IMR-90 (cell line): ENCODE measurements at regions not wholly inside any gene's neighbourhood (a gene's known extent, or its start where the extent isn't known, plus 50 kb on each side); places are given as distances from the start of the nearest gene placed in this dataset.

ENCODE experiments used
- ATAC-seq: fragments of 200-7000 bp; cut with Tn5 transposase; 2 replicates; pipeline ENCODE4 v1.9.1; 2020; ENCODE audit warnings: low read depth, mild to moderate bottlenecking, moderate library complexity
- BruUV-seq: library from RNA; stranded (reverse); fragments of 400-500 nt; replicated peaks from 2 replicates; lab custom pipeline; 2021; lab: Mats Ljungman, UMichigan
- CTCF ChIA-PET: fragments of 300-600 bp; formaldehyde crosslinking; extraction: SDS; loops from one replicate; lab custom pipeline; 2021; ENCODE audit warnings: antibody characterized with exemption; lab: Yijun Ruan, JAX
- POLR2A ChIA-PET: fragments of 300-600 bp; sonication (Branson Sonifier 250); formaldehyde crosslinking; loops from one replicate; lab custom pipeline; 2022; ENCODE audit warnings: antibody characterized with exemption; ENCODE audit not compliant: unreplicated experiment; lab: Charles Lee
- DNase-seq: peaks from one replicate; pipeline ENCODE4 v3.0.0; 2013
- H2AFZ ChIP-seq: replicated peaks from 2 replicates; pipeline ENCODE3; 2013; ENCODE audit warnings: low read length, mild to moderate bottlenecking; ENCODE audit not compliant: poor library complexity
- H2AK5ac ChIP-seq: 2 replicates; pipeline ENCODE4 v1.6.1; 2013; ENCODE audit warnings: low read depth, low read length, inconsistent platforms
- H2AK9ac ChIP-seq: replicated peaks from 2 replicates; pipeline ENCODE3; 2013; ENCODE audit warnings: mild to moderate bottlenecking, low read depth, low read length, moderate library complexity; ENCODE audit not compliant: poor library complexity
- H2BK120ac ChIP-seq: 2 replicates; pipeline ENCODE4 v1.6.1; 2013; ENCODE audit warnings: low read depth, low read length, inconsistent platforms
- H2BK15ac ChIP-seq: 3 replicates; pipeline ENCODE4 v1.6.1; 2013; ENCODE audit warnings: low read depth, low read length, inconsistent platforms
- H2BK20ac ChIP-seq: 2 replicates; pipeline ENCODE4 v1.6.1; 2013; ENCODE audit warnings: low read depth, mild to moderate bottlenecking, inconsistent platforms, low read length, moderate library complexity
- H2BK5ac ChIP-seq: 2 replicates; pipeline ENCODE4 v1.6.1; 2013; ENCODE audit warnings: mild to moderate bottlenecking, low read depth, low read length, inconsistent platforms; ENCODE audit not compliant: poor library complexity, severe bottlenecking
- H3K14ac ChIP-seq: replicated peaks from 2 replicates; pipeline ENCODE4 v1.6.1; 2013; ENCODE audit warnings: low read depth, low read length, inconsistent platforms
- H3K18ac ChIP-seq: 2 replicates; pipeline ENCODE4 v1.6.1; 2013; ENCODE audit warnings: low read depth, low read length, control low read depth
- H3K23ac ChIP-seq: 2 replicates; pipeline ENCODE4 v1.6.1; 2013; ENCODE audit warnings: low read depth, low read length, inconsistent platforms
- H3K27ac ChIP-seq: 2 replicates; pipeline ENCODE4 v1.5.1; 2013; ENCODE audit warnings: mild to moderate bottlenecking, control low read depth, low read length; ENCODE audit not compliant: insufficient read depth
- H3K27me3 ChIP-seq: 2 replicates; pipeline ENCODE4 v1.6.1; 2013; ENCODE audit warnings: low read length; ENCODE audit not compliant: control insufficient read depth, insufficient read depth
- H3K36me3 ChIP-seq: 2 replicates; pipeline ENCODE4 v1.6.1; 2013; ENCODE audit warnings: low read length, mixed read lengths; ENCODE audit not compliant: control insufficient read depth, insufficient read depth
- H3K4ac ChIP-seq: 2 replicates; pipeline ENCODE4 v1.6.1; 2013; ENCODE audit warnings: low read depth, low read length, inconsistent platforms
- H3K4me1 ChIP-seq: 2 replicates; pipeline ENCODE4 v1.6.1; 2013; ENCODE audit warnings: low read length, mixed read lengths; ENCODE audit not compliant: control insufficient read depth, insufficient read depth
- H3K4me2 ChIP-seq: 2 replicates; pipeline ENCODE4 v1.6.1; 2013; ENCODE audit warnings: low read depth, mild to moderate bottlenecking, control low read depth, low read length, moderate library complexity
- H3K4me3 ChIP-seq: 2 replicates; pipeline ENCODE4 v1.5.1; 2013; ENCODE audit warnings: low read depth, mild to moderate bottlenecking, control low read depth, low read length, moderate library complexity; ENCODE audit not compliant: insufficient read depth
- H3K56ac ChIP-seq: 2 replicates; pipeline ENCODE4 v1.6.1; 2013; ENCODE audit warnings: low read length, inconsistent platforms; ENCODE audit not compliant: insufficient read depth; ENCODE audit errors: extremely low read depth
- H3K79me1 ChIP-seq, 2 experiments: 2 replicates each; pipeline ENCODE4 v1.6.1; 2013; ENCODE audit warnings: low read length in 2 of 2, inconsistent platforms in 1 of 2, low read depth in 1 of 2
- H3K9ac ChIP-seq: 2 replicates; pipeline ENCODE4 v1.6.1; 2013; ENCODE audit warnings: low read depth, low read length, control low read depth
- H3K9me1 ChIP-seq: 2 replicates; pipeline ENCODE4 v1.6.1; 2013; ENCODE audit warnings: low read length, inconsistent platforms; ENCODE audit not compliant: insufficient read depth
- H3K9me3 ChIP-seq: 2 replicates; pipeline ENCODE4 v1.6.1; 2013; ENCODE audit warnings: low read length; ENCODE audit not compliant: control insufficient read depth, insufficient read depth
- H4K20me1 ChIP-seq: 2 replicates; pipeline ENCODE4 v1.6.1; 2013; ENCODE audit warnings: low read length, inconsistent platforms; ENCODE audit not compliant: insufficient read depth
- H4K5ac ChIP-seq: 2 replicates; pipeline ENCODE4 v1.6.1; 2013; ENCODE audit warnings: mild to moderate bottlenecking, low read depth, low read length, control low read depth
- H4K8ac ChIP-seq, 2 experiments: 2 replicates each; pipeline ENCODE4 v1.6.1; 2013; ENCODE audit warnings: low read depth in 2 of 2, low read length in 2 of 2, control low read depth in 1 of 2, inconsistent platforms in 1 of 2
- H4K91ac ChIP-seq: 2 replicates; pipeline ENCODE4 v1.6.1; 2013; ENCODE audit warnings: low read depth, low read length, inconsistent platforms; ENCODE audit not compliant: insufficient read depth
- CEBPB ChIP-seq: IDR thresholded peaks from 2 replicates; pipeline ENCODE4 v1.6.1; 2012; ENCODE audit warnings: low read depth, low read length, improper control_type of control experiment
- MXI1 ChIP-seq: IDR thresholded peaks from 2 replicates; pipeline ENCODE4 v1.6.1; 2012; ENCODE audit warnings: low read depth, mild to moderate bottlenecking, low read length, moderate library complexity, borderline replicate concordance
- RFX5 ChIP-seq: IDR thresholded peaks from 2 replicates; pipeline ENCODE4 v1.8.0; 2012; ENCODE audit warnings: low read depth, mild to moderate bottlenecking, low read length, moderate library complexity
- SMC3 ChIP-seq: fragments of 150-350 bp; IDR thresholded peaks from 2 replicates; pipeline ENCODE4 v1.6.1; 2016; ENCODE audit warnings: low read depth, mild to moderate bottlenecking, antibody characterized with exemption, low read length, moderate library complexity
- USF2 ChIP-seq: fragments of 150-350 bp; IDR thresholded peaks from 2 replicates; pipeline ENCODE4 v1.6.1; 2017; ENCODE audit warnings: mild to moderate bottlenecking, antibody characterized with exemption, low read length, low read depth
- WGBS, 2 experiments: methylation state at CpG; one replicate each; pipeline versions ENCODE4 v1.1.5 to v1.1.7; 2013; ENCODE audit warnings: missing lambda C conversion rate in 2 of 2; ENCODE audit not compliant: insufficient read length in 1 of 2; ENCODE audit errors: extremely low coverage in 2 of 2; 5-methylcytosine and 5-hydroxymethylcytosine counted together
- dilution Hi-C: fragments of 300-500 bp; cut with HindIII; formaldehyde crosslinking; loops from one replicate; pipeline ENCODE4 v1.14.3; 2018; ENCODE audit warnings: low sequenced_read_pairs; ENCODE audit not compliant: unreplicated experiment
- in situ Hi-C: fragments of 300-500 bp; cut with MboI; formaldehyde crosslinking; loops from 3 replicates; pipeline ENCODE4 v1.14.3; 2019; ENCODE audit warnings: low sequenced_read_pairs, inconsistent platforms, mixed read lengths
- intact Hi-C: fragments of 100-400 bp; cut with micrococcal nuclease; formaldehyde crosslinking; loops from 2 replicates; pipeline ENCODE4 v1.10.0; 2022
- TF ChIP-seq, protein P1 (sequence below): fragments of 150-350 bp; IDR thresholded peaks from 2 replicates; pipeline ENCODE4 v1.6.1; 2016; ENCODE audit warnings: low read depth, mild to moderate bottlenecking, low read length, moderate library complexity, borderline replicate concordance

GRCh38 chr5:174612686-174613085 lies 111.7 kb upstream of the MSX2 start:
- H3K23ac ChIP-seq, result no peak overlapping the region
- BruUV-seq, result no TSS peak
- no peak overlapping the region for H3K4me3 ChIP-seq

More at GRCh38 chr5:174612686-174613085, 111.7 kb upstream of the MSX2 start:
- DNase-seq (no peak), ATAC-seq (no peak)
- Histone ChIP-seq H3K9ac (no peak overlapping the region), H2BK5ac (no peak overlapping the region), H2BK120ac (no peak overlapping the region), H4K91ac (no peak overlapping the region), H3K14ac (no peak overlapping the region), H3K79me1 (no peaks in the 10 kb centered on the region), H3K27ac (no peak overlapping the region), H3K9me1 (no peaks in the 10 kb centered on the region), H3K9me3 (0 out of 2 replicates have a peak, but pooled peaks cover 2% of the 10 kb centered on the region), H3K4ac (no peak overlapping the region), H4K20me1 (no peaks in the 10 kb centered on the region), H4K8ac (no peak overlapping the region), H2BK15ac (no peak overlapping the region), H3K56ac (no peak overlapping the region), H2AFZ (no peak overlapping the region), H4K5ac (no peak overlapping the region), H2AK9ac (no peak overlapping the region), H3K27me3 (no peaks in the 10 kb centered on the region), H2BK20ac (no peak overlapping the region), H3K18ac (no peak overlapping the region), H3K4me2 (no peak overlapping the region), H3K4me1 (peaks cover 3% of the 10 kb centered on the region; the same call in 1 of the 2 replicates), H3K36me3 (no peaks in the 10 kb centered on the region), H2AK5ac (no peak overlapping the region)
- in situ Hi-C loops, result no loop called here
- ChIA-PET CTCF (no interaction called here), POLR2A (no interaction called here)
- dilution Hi-C loops, result no loop called here
- intact Hi-C loops, result no loop called here
- no CpG with 5 or more reads among the region's 2 CpGs for WGBS, 2 experiments
- TF ChIP-seq CEBPB, result no peak
- no peak for TF ChIP-seq MXI1
- TF ChIP-seq, protein P1, sequence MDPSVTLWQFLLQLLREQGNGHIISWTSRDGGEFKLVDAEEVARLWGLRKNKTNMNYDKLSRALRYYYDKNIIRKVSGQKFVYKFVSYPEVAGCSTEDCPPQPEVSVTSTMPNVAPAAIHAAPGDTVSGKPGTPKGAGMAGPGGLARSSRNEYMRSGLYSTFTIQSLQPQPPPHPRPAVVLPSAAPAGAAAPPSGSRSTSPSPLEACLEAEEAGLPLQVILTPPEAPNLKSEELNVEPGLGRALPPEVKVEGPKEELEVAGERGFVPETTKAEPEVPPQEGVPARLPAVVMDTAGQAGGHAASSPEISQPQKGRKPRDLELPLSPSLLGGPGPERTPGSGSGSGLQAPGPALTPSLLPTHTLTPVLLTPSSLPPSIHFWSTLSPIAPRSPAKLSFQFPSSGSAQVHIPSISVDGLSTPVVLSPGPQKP, result no peak
- TF ChIP-seq RFX5, result no peak
- TF ChIP-seq SMC3, result no peak
- TF ChIP-seq USF2, result no peak
